Upper lobe of left lung (tissue), 4 donors: ENCODE measurements at regions not wholly inside any gene's neighbourhood (a gene's known extent, or its start where the extent isn't known, plus 50 kb on each side); places are given as distances from the start of the nearest gene placed in this dataset.

Experiments used
- EP300 ChIP-seq, 4 donors: sonication (generic); formaldehyde crosslinking; IDR thresholded peaks; one replicate each; pipeline ENCODE4 v1.5.1; 2017; ENCODE audit warnings: antibody characterized with exemption in 4 of 4, control low read depth in 2 of 4
- POLR2A ChIP-seq, 4 donors: fragments of 450-650 bp; IDR thresholded peaks; one replicate each; pipeline ENCODE4 v1.5.1; 2016 to 2017; ENCODE audit warnings: antibody characterized with exemption in 4 of 4, mild to moderate bottlenecking in 2 of 4
- POLR2AphosphoS5 ChIP-seq, 2 donors: sonication (generic); formaldehyde crosslinking; IDR thresholded peaks; one replicate each; pipeline ENCODE4 v1.5.1; 2017; ENCODE audit warnings: antibody characterized with exemption in 2 of 2
- TF ChIP-seq, protein P1 (sequence below), 6 experiments: fragments of 450-650 bp in 4 of 6; fragments of 200-600 bp in 2 of 6; sonication (generic) in 2 of 6; IDR thresholded peaks; one replicate each; pipeline ENCODE4 v1.5.1; 2016 to 2019; ENCODE audit warnings: antibody characterized with exemption in 6 of 6

DNA sequence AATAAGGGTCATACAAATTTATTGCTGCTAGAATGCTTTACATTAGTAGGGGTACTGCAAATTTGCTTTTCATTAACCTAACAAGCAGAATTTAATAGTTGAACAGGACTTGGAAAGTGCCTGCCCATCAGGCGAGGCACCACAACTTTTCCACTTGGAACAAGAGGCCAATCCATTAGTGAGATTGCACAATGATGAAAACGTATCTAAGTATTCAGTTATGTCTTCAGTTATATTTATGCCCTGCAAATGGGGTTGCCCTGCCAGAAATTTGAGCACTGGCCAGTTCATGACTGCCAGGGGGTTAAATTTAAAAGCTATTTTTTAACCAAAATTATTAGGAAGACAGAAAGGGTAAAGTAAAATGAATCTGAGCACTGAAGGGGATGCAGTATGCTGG is 111.1 kb upstream of the PALS2 start:
- TF ChIP-seq POLR2AphosphoS5 (IDR thresholded peaks at IDR 0.05): no peak
- TF ChIP-seq, protein P1, sequence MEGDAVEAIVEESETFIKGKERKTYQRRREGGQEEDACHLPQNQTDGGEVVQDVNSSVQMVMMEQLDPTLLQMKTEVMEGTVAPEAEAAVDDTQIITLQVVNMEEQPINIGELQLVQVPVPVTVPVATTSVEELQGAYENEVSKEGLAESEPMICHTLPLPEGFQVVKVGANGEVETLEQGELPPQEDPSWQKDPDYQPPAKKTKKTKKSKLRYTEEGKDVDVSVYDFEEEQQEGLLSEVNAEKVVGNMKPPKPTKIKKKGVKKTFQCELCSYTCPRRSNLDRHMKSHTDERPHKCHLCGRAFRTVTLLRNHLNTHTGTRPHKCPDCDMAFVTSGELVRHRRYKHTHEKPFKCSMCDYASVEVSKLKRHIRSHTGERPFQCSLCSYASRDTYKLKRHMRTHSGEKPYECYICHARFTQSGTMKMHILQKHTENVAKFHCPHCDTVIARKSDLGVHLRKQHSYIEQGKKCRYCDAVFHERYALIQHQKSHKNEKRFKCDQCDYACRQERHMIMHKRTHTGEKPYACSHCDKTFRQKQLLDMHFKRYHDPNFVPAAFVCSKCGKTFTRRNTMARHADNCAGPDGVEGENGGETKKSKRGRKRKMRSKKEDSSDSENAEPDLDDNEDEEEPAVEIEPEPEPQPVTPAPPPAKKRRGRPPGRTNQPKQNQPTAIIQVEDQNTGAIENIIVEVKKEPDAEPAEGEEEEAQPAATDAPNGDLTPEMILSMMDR (IDR thresholded peaks at IDR 0.05): no peak
- no peak for TF ChIP-seq EP300 (IDR thresholded peaks at IDR 0.05)
- TF ChIP-seq POLR2A (IDR thresholded peaks at IDR 0.05): no peak
